ENCODE measurements at regions not wholly inside any gene's neighbourhood (a gene's known extent, or its start where the extent isn't known, plus 50 kb on each side); places are given as distances from the start of the nearest gene placed in this dataset.

DNA sequence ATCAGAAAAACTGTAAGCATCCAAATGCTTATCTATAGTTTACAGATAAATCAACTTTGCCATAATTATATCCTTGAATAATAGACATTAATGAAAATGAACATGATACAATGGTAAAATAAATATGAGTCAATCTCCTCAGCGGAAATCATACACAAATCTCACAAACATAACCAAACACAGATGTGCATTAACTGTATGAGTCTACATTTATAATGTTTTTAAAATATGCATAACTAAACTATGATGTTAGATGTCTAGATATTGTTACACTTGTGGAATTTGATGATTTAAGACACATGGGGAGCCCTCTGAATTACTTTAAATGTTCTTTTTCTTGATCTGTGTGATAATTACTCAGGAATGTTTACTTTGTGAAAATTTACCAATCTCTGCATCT, 951.2 kb downstream of the TECRL start:
- TF ChIP-seq TAF1 (IDR thresholded peaks at IDR 0.05; ENCODE audit: borderline replicate concordance, low read depth, low read length), result no peak
- TF ChIP-seq POLR2AphosphoS5 (IDR thresholded peaks at IDR 0.05; ENCODE audit: low read depth, low read length), result no peak
- TF ChIP-seq POLR2A (IDR thresholded peaks at IDR 0.05; ENCODE audit: low read depth, low read length), result no peak
- FAIRE-seq (no peak), DNase-seq (ENCODE audit: insufficient read length) (no peak)

DNA sequence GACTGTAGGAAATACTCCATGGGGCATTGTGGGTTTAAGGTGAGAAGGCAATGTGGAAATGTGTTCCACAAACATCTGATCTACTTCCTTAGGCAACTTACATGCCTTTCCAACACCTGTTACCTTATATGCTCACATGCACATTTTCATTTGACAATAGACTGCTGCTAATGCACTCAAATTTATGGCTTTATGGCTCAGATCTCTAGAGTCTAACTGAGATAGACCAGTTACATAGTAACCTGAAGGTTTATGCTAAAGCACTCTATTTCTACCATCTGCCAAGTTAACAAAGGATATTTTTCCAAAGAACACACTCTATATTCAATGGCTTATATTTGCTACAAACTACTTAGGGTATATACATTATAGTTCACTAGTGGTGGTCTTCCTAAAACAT, 969.0 kb downstream of the TECRL start:
- DNase-seq (ENCODE audit: insufficient read length), result no peak
- TF ChIP-seq POLR2A (IDR thresholded peaks at IDR 0.05; ENCODE audit: low read depth, low read length) (no peak), TAF1 (IDR thresholded peaks at IDR 0.05; ENCODE audit: borderline replicate concordance, low read depth, low read length) (no peak), POLR2AphosphoS5 (IDR thresholded peaks at IDR 0.05; ENCODE audit: low read depth, low read length) (no peak)
- no peak for FAIRE-seq

DNA sequence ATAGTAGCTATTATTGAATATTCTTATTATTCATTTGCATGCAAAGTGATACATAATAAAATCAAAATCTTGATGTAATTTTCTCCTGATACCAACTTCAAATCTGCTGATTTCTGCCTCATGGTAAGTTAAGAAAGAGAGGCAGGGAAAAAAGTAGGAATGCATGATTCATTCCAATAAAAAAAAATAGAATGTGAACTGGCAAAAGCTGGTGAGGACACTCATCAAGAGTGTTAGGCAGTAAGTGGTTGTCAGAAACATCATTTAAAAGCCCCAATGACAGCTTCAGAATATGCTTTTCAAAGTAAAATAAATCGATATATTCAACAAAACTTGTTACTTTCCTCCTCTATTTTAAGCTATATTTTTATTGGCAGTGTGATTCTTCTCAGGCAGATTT, 979.1 kb downstream of the TECRL start:
- no peak for FAIRE-seq

DNA sequence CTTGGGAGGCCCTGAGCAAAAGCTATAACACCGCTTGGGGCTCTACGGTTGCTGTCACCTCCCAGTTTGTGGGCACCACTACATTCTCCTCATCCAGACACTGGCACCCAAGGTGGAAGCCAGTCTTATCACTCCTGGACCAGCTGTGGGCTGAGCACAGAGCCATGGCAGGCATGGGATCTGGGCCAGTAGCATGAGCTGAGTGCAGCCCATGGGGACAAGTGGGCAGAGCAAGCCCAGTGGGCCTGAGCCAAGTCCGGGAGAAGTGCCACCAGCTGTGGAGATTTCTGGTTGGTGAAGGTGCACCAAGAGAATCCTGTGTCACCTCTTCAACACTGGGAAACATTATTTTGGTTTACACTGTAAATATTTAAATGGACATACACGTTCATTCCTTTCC, 1013.0 kb downstream of the TECRL start:
- FAIRE-seq, result no peak
- no peak for DNase-seq (ENCODE audit: insufficient read length)
- TF ChIP-seq POLR2A (IDR thresholded peaks at IDR 0.05; ENCODE audit: low read depth, low read length) (no peak), POLR2AphosphoS5 (IDR thresholded peaks at IDR 0.05; ENCODE audit: low read depth, low read length) (no peak)

More for the DNA sequence above, 979.1 kb downstream of the TECRL start:
- TF ChIP-seq TAF1 (IDR thresholded peaks at IDR 0.05; ENCODE audit: borderline replicate concordance, low read depth, low read length), result no peak
- no peak for TF ChIP-seq POLR2AphosphoS5 (IDR thresholded peaks at IDR 0.05; ENCODE audit: low read depth, low read length)
- TF ChIP-seq POLR2A (IDR thresholded peaks at IDR 0.05; ENCODE audit: low read depth, low read length), result no peak
- no peak for DNase-seq (ENCODE audit: insufficient read length)

DNA sequence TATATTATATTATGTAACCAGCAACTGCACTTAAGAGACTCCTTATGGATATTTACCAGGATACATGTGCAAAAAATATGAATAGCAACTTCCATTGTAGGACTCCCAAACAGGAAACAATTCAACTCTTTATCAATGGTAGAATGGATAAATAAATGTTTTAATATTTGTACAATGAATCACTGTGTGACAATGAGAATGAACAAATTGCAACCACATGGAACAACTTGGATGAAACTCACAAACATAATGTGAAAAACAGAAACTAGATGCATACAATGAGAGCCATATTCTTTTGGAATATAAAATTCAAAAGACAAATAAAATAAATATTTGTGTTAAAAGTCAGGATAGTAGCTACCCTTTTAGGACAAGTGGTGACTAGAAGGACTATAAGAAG, 1015.7 kb downstream of the TECRL start:
- no peak for DNase-seq (ENCODE audit: insufficient read length)
- no peak for TF ChIP-seq POLR2A (IDR thresholded peaks at IDR 0.05; ENCODE audit: low read depth, low read length)
- TF ChIP-seq POLR2AphosphoS5 (IDR thresholded peaks at IDR 0.05; ENCODE audit: low read depth, low read length), result no peak
- TF ChIP-seq TAF1 (IDR thresholded peaks at IDR 0.05; ENCODE audit: borderline replicate concordance, low read depth, low read length), result no peak
- no peak for FAIRE-seq

DNA sequence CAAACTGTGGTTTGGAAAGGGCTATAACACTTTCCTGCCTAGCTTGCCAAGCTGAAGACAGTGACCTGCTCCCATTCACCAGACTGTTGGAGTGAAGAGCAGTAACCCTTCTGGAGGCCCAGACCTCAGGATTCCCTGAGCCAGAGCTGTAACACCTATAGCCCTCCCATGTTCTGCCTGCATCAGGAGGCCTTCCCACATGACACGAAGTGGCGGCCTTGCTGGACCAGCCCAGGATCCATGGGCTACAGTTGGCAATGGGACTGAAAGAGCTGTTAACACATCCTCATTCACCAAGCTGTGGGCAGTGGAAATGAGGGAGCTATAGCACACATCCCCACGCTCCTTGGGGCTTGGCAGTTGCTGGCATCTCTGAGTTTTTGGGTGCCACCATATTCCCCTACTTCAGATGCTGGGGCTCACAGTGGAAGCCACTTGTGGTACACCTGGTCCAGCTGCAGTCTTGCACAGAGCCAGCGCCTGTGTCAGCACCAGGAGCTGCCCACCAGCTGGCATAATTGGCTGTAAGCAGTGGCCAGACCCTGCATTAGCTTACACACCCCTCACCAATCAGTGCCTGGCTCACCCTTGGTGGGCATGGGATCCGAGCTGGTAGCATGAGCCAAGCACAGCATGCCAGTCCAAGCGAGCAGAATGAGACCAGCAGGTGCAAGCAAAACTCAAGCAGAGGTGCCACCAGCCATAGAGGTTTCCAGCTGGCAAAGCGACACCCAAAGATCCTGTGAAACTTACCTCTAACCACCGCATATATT, 1029.3 kb downstream of the TECRL start:
- FAIRE-seq (no peak), DNase-seq (ENCODE audit: insufficient read length) (no peak)
- TF ChIP-seq POLR2A (IDR thresholded peaks at IDR 0.05; ENCODE audit: low read depth, low read length) (no peak), POLR2AphosphoS5 (IDR thresholded peaks at IDR 0.05; ENCODE audit: low read depth, low read length) (no peak), TAF1 (IDR thresholded peaks at IDR 0.05; ENCODE audit: borderline replicate concordance, low read depth, low read length) (no peak)

DNA sequence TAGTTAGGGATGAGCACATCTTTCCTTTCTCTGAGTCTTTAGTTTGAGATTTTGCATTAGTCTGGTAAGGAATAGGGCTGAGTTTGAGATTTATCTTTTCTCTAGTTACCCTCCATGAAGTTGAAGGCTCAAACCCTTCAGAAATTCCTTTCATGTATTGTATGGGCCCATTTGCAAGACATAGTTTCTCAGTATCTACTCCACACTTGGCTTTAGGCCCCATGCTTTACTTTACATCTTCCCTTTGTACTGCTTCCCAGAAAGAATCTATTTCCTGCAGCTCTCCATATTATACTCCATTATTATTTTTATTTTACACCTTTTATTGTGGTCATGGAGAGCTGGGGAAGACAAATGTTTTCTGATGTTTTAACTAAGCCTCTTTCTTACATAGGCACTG, 1038.2 kb downstream of the TECRL start:
- FAIRE-seq, result no peak
- no peak for TF ChIP-seq POLR2A (IDR thresholded peaks at IDR 0.05; ENCODE audit: low read depth, low read length)
- TF ChIP-seq TAF1 (IDR thresholded peaks at IDR 0.05; ENCODE audit: borderline replicate concordance, low read depth, low read length), result no peak
- no peak for TF ChIP-seq POLR2AphosphoS5 (IDR thresholded peaks at IDR 0.05; ENCODE audit: low read depth, low read length)
- no peak for DNase-seq (ENCODE audit: insufficient read length)

DNA sequence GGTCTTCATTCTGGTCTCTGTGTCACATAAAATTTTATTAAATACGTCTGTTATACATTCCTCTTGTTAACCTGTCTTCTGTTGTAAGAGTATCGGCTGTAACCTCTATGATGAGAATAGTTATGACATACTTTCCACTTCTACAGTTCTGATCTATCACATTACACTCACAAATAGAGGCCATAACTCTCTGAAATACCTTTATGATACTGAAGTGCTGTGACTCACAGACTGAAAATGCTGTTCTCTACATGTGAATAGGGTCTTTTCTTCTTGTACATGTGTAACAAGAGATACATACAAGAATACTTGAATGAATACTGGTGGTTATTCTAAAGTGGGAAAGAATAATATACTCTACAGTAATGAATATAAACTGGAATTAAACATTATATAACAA, 1047.6 kb downstream of the TECRL start:
- TF ChIP-seq POLR2AphosphoS5 (IDR thresholded peaks at IDR 0.05; ENCODE audit: low read depth, low read length) (no peak), POLR2A (IDR thresholded peaks at IDR 0.05; ENCODE audit: low read depth, low read length) (no peak), TAF1 (IDR thresholded peaks at IDR 0.05; ENCODE audit: borderline replicate concordance, low read depth, low read length) (no peak)
- FAIRE-seq, result no peak

DNA sequence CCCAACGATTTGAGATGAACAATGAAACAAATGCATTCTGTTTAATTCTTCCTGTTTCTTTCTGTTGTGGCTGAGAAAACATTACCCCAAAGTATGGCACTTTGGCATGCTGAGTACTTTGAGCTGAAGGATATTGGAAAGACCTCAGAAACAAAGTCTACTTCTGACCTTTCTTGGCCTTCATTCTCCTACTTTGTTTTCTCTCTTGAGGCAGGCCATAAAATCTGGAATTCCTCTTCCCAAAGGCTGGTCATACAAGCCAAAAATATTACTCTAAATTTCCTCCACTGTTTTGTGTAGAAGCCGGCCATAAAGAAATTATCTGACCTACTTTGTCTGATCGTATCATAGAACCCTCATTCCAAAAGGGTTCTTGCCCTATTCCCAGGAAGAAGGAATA, 1048.2 kb downstream of the TECRL start:
- no peak for TF ChIP-seq POLR2AphosphoS5 (IDR thresholded peaks at IDR 0.05; ENCODE audit: low read depth, low read length)
- FAIRE-seq (no peak), DNase-seq (ENCODE audit: insufficient read length) (no peak)

More for the DNA sequence above, 1047.6 kb downstream of the TECRL start:
- no peak for DNase-seq (ENCODE audit: insufficient read length)

DNA sequence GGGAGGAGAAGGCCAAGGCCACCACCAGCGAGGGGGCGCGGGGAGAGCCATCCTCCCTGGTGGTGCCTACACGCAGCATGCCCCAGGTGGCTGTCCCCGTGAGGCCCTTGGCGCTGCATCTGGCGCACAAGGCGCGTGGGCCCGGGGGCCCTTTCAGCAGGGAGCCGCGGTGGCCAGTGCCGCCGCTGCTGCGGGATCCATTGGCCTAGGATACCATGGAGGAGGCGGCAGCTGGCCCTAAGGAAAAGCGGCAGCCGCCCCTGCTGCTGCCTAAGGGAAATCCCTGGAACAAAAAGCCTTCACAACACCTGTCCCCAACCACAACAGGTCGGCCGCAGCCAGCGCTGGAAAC, 1059.6 kb downstream of the TECRL start:
- FAIRE-seq (no peak), DNase-seq (ENCODE audit: insufficient read length) (no peak)
- TF ChIP-seq POLR2AphosphoS5 (IDR thresholded peaks at IDR 0.05; ENCODE audit: low read depth, low read length) (no peak), POLR2A (IDR thresholded peaks at IDR 0.05; ENCODE audit: low read depth, low read length) (no peak), TAF1 (IDR thresholded peaks at IDR 0.05; ENCODE audit: borderline replicate concordance, low read depth, low read length) (no peak)

DNA sequence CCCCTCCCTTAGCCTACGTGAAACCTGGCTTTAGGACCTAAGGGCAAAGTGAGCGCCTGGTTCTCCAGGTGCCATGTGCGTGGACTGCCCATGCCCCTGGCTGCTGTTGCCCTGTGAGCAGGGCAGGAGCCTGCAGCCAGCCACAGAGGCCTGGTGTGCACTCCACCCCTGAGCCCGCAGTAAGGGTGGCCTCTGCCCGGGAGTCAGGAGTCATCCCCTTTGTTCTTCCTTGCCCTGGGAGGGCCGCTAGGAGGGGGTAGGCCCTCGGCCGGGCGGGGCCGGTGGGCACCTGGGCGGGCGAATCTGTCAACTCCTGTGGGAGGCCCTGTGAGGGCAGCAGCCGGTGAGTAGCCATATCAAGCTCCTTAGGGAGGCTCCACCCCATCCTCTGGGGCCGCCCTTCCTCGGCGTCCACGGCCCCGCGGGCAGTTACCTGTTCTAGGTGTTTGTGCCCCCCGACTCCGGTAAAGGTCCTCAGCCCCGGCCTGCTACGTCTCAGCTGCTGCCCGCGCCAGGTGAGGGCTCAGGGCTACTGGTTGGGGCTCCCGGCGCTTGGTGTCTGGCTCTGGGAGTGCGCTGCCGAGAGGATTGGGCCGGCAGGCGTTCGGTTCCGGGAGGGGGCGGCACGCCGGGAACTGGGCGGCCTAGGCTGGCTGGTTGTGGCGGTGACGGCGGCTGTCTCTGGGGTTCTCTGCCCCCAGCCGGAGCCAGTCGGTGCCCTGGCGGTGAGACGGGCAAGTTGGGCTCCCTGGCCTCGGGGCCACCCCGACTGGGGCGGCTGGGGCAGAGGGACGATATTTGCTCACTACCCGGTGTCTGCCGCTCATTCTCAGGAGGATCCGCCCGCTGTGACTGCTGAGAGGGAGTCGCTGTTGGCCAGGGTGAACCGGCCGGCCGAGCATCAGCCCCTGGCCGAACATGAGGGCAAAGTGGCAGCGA, 1060.2 kb downstream of the TECRL start:
- TF ChIP-seq TAF1 (IDR thresholded peaks at IDR 0.05; ENCODE audit: borderline replicate concordance, low read depth, low read length) (no peak), POLR2A (IDR thresholded peaks at IDR 0.05; ENCODE audit: low read depth, low read length) (no peak), POLR2AphosphoS5 (IDR thresholded peaks at IDR 0.05; ENCODE audit: low read depth, low read length) (no peak)
- DNase-seq (ENCODE audit: insufficient read length) (no peak), FAIRE-seq (no peak)

DNA sequence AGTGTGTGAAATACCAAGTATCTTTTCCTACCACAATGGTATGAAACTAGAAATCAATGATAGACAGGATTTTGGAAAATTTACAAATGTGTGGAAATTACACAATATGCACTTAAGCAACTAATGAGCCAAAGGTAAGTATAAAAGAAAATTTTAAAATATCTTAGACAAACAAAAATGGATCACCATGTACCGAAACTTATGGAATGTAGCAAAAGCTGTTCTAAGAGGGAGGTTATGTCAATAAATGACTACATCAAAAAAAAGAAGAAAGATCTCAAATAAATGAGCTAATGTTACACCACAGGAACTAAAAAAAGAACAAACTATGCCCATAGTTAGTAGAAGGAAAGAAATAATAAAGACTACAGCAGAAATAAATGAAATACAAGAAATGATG, 1084.1 kb downstream of the TECRL start:
- TF ChIP-seq TAF1 (IDR thresholded peaks at IDR 0.05; ENCODE audit: borderline replicate concordance, low read depth, low read length) (no peak), POLR2AphosphoS5 (IDR thresholded peaks at IDR 0.05; ENCODE audit: low read depth, low read length) (no peak), POLR2A (IDR thresholded peaks at IDR 0.05; ENCODE audit: low read depth, low read length) (no peak)
- no peak for DNase-seq (ENCODE audit: insufficient read length)
- no peak for FAIRE-seq
